ENCODE measurements at regions not wholly inside any gene's neighbourhood (a gene's known extent, or its start where the extent isn't known, plus 50 kb on each side); places are given as distances from the start of the nearest gene placed in this dataset.

DNA sequence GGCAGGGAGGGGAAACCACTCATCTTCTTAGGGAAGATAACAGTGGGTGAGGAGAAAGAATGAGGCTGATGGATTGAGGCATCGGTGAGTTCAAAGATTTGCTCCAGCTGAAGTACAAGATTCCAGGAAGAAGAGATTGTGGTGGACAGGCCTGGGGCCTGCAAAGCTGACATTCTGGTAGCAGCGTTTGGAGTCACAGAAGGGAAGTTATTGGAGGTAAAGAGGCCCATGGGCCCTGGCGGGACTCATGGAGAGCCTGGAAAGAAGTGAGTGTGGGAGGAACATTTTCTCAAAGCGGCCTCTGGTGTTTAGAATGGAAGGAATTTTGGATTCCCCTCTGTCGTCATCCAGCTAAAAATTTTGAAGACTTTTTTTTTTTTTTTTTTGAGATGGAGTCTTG is 160.0 kb upstream of the KLF6 start:
- Histone ChIP-seq H2AFZ (ENCODE audit: low read depth, low read length) (no peak overlapping the region), H3K4me1 (ENCODE audit: insufficient read depth, low read length) (peaks cover 22% of the 10 kb centered on the region), H3K4me2 (ENCODE audit: low read length) (no peak overlapping the region), H3K27ac (ENCODE audit: low read depth, low read length) (no peak overlapping the region), H3K9ac (ENCODE audit: low read length) (no peak overlapping the region), H3K36me3 (ENCODE audit: insufficient read depth, low read length) (no peaks in the 10 kb centered on the region), H4K20me1 (ENCODE audit: insufficient read depth, low read length) (no peaks in the 10 kb centered on the region), H3K79me2 (ENCODE audit: insufficient read depth, low read length) (no peaks in the 10 kb centered on the region), H3K27me3 (ENCODE audit: insufficient read depth, low read length) (no peaks in the 10 kb centered on the region), H3K4me3 (ENCODE audit: insufficient read depth, low read depth, low read length) (no peak overlapping the region), H3K9me3 (ENCODE audit: insufficient read depth, low read depth, low read length) (no peaks in the 10 kb centered on the region)
- Mint-ChIP-seq H3K36me3 (ENCODE audit: low read depth, unreplicated experiment) (no peaks in the 10 kb centered on the region), H3K4me3 (ENCODE audit: unreplicated experiment) (no peak overlapping the region), H3K4me1 (ENCODE audit: low read depth, unreplicated experiment) (peaks cover 35% of the 10 kb centered on the region), H3K27me3 (ENCODE audit: low read depth, unreplicated experiment) (no peaks in the 10 kb centered on the region), H3K9me3 (ENCODE audit: unreplicated experiment) (peaks cover 8% of the 10 kb centered on the region), H3K27ac (ENCODE audit: unreplicated experiment) (peak overlapping the region; percentile 48)
- no peak for TF ChIP-seq EZH2 (IDR thresholded peaks at IDR 0.05; ENCODE audit: insufficient read depth, low read length)
- TF ChIP-seq, protein P1, sequence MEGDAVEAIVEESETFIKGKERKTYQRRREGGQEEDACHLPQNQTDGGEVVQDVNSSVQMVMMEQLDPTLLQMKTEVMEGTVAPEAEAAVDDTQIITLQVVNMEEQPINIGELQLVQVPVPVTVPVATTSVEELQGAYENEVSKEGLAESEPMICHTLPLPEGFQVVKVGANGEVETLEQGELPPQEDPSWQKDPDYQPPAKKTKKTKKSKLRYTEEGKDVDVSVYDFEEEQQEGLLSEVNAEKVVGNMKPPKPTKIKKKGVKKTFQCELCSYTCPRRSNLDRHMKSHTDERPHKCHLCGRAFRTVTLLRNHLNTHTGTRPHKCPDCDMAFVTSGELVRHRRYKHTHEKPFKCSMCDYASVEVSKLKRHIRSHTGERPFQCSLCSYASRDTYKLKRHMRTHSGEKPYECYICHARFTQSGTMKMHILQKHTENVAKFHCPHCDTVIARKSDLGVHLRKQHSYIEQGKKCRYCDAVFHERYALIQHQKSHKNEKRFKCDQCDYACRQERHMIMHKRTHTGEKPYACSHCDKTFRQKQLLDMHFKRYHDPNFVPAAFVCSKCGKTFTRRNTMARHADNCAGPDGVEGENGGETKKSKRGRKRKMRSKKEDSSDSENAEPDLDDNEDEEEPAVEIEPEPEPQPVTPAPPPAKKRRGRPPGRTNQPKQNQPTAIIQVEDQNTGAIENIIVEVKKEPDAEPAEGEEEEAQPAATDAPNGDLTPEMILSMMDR (IDR thresholded peaks at IDR 0.05; ENCODE audit: insufficient read depth, low read depth, low read length) = no peak
- FAIRE-seq (no peak), DNase-seq (ENCODE audit: low read depth) (no peak)

DNA sequence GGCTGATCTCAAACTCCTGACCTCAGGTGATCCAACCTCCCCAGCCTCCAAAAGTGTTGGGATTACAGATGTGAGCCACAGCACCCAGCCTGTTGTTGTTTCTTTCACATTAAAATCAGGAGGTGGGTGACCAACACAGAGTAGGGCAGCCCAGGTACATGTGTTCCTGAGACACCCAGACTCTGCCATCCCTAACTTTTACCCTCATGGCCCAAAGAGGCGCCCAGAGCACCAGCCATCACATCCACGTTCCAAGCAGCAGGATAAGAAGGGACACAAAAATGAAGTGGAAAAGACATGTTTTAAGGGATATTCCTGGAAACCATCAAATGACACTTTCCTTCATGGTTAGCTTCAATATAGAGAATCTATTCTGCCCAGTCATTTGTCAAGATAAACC is 159.6 kb upstream of the KLF6 start:
- H3K4me1 ChIP-seq (ENCODE audit: insufficient read depth, low read length) = peaks cover 22% of the 10 kb centered on the region
- Mint-ChIP-seq H3K27me3 (ENCODE audit: low read depth, unreplicated experiment) (no peaks in the 10 kb centered on the region), H3K36me3 (ENCODE audit: low read depth, unreplicated experiment) (no peaks in the 10 kb centered on the region), H3K27ac (ENCODE audit: unreplicated experiment) (no peak overlapping the region), H3K4me1 (ENCODE audit: low read depth, unreplicated experiment) (peaks cover 35% of the 10 kb centered on the region), H3K4me3 (ENCODE audit: unreplicated experiment) (no peak overlapping the region), H3K9me3 (ENCODE audit: unreplicated experiment) (peaks cover 8% of the 10 kb centered on the region)
- no peak overlapping the region for H3K9ac ChIP-seq (ENCODE audit: low read length)
- H3K27ac ChIP-seq (ENCODE audit: low read depth, low read length) = no peak overlapping the region
- no peak overlapping the region for H3K4me2 ChIP-seq (ENCODE audit: low read length)
- no peaks in the 10 kb centered on the region for H3K36me3 ChIP-seq (ENCODE audit: insufficient read depth, low read length)
- FAIRE-seq (no peak), DNase-seq (ENCODE audit: low read depth) (no peak)
- H3K4me3 ChIP-seq (ENCODE audit: insufficient read depth, low read depth, low read length) = no peak overlapping the region
- no peak for TF ChIP-seq EZH2 (IDR thresholded peaks at IDR 0.05; ENCODE audit: insufficient read depth, low read length)
- TF ChIP-seq, protein P1 (IDR thresholded peaks at IDR 0.05; ENCODE audit: insufficient read depth, low read depth, low read length) = no peak
- H3K27me3 ChIP-seq (ENCODE audit: insufficient read depth, low read length) = no peaks in the 10 kb centered on the region
- H3K9me3 ChIP-seq (ENCODE audit: insufficient read depth, low read depth, low read length) = no peaks in the 10 kb centered on the region
- H4K20me1 ChIP-seq (ENCODE audit: insufficient read depth, low read length) = no peaks in the 10 kb centered on the region
- no peaks in the 10 kb centered on the region for H3K79me2 ChIP-seq (ENCODE audit: insufficient read depth, low read length)
- H2AFZ ChIP-seq (ENCODE audit: low read depth, low read length) = no peak overlapping the region

DNA sequence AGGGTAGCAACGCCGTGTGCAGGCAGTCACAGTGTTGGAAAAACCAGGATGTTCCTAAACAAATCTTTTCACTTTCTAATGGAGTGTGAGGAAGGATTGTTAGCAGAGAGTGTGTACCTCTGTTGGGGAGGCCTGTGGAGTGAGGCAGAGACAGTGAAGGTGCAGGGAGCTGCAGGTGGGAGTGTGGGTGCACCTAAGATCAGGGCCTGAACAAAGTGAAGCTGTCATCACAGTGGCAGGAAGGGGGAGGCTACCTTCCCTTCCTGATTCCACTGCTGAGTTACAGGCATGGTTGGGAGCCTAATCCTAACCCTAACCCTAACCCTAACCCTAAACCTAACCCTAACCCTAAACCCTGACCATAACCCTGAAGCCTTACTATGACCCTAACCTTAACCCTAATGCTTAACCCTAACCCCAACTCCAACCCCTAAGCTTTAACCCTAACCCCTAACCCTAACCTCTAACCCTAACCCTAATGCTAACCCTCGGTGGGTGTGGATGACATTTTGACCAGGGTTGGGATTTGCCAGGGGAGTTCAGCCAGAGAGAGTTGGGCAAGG is 158.8 kb upstream of the KLF6 start:
- no peaks in the 10 kb centered on the region for H3K36me3 ChIP-seq (ENCODE audit: insufficient read depth, low read length)
- H2AFZ ChIP-seq (ENCODE audit: low read depth, low read length) = no peak overlapping the region
- TF ChIP-seq, protein P1 (IDR thresholded peaks at IDR 0.05; ENCODE audit: insufficient read depth, low read depth, low read length) = no peak
- TF ChIP-seq EZH2 (IDR thresholded peaks at IDR 0.05; ENCODE audit: insufficient read depth, low read length) = no peak
- Mint-ChIP-seq H3K36me3 (ENCODE audit: low read depth, unreplicated experiment) (no peaks in the 10 kb centered on the region), H3K4me3 (ENCODE audit: unreplicated experiment) (no peak overlapping the region), H3K27ac (ENCODE audit: unreplicated experiment) (peak overlapping the region; percentile 45), H3K9me3 (ENCODE audit: unreplicated experiment) (peaks cover 8% of the 10 kb centered on the region), H3K27me3 (ENCODE audit: low read depth, unreplicated experiment) (no peaks in the 10 kb centered on the region), H3K4me1 (ENCODE audit: low read depth, unreplicated experiment) (peaks cover 35% of the 10 kb centered on the region)
- H3K9me3 ChIP-seq (ENCODE audit: insufficient read depth, low read depth, low read length) = no peaks in the 10 kb centered on the region
- H4K20me1 ChIP-seq (ENCODE audit: insufficient read depth, low read length) = no peaks in the 10 kb centered on the region
- H3K27me3 ChIP-seq (ENCODE audit: insufficient read depth, low read length) = no peaks in the 10 kb centered on the region
- peaks cover 22% of the 10 kb centered on the region for H3K4me1 ChIP-seq (ENCODE audit: insufficient read depth, low read length)
- H3K27ac ChIP-seq (ENCODE audit: low read depth, low read length) = no peak overlapping the region
- no peak overlapping the region for H3K4me3 ChIP-seq (ENCODE audit: insufficient read depth, low read depth, low read length)
- H3K9ac ChIP-seq (ENCODE audit: low read length) = no peak overlapping the region
- no peak for DNase-seq (ENCODE audit: low read depth)
- H3K79me2 ChIP-seq (ENCODE audit: insufficient read depth, low read length) = no peaks in the 10 kb centered on the region
- FAIRE-seq = no peak
- peak overlapping the region; percentile 60 for H3K4me2 ChIP-seq (ENCODE audit: low read length)
